GM23248 (cell line): ENCODE measurements at regions not wholly inside any gene's neighbourhood (a gene's known extent, or its start where the extent isn't known, plus 50 kb on each side); places are given as distances from the start of the nearest gene placed in this dataset.

Experiments used
- EZH2 ChIP-seq: fragments of 200-600 bp; sonication (generic); IDR thresholded peaks from 2 replicates; pipeline ENCODE4 v1.6.1; 2018; ENCODE audit warnings: antibody characterized with exemption, mild to moderate bottlenecking; ENCODE audit not compliant: insufficient read depth, poor library complexity, severe bottlenecking
- EZH2phosphoT487 ChIP-seq: fragments of 200-600 bp; sonication (generic); IDR thresholded peaks from 2 replicates; pipeline ENCODE4 v1.6.1; 2018; ENCODE audit warnings: antibody characterized with exemption, moderate library complexity, mild to moderate bottlenecking, low read depth; ENCODE audit not compliant: insufficient read depth

DNA sequence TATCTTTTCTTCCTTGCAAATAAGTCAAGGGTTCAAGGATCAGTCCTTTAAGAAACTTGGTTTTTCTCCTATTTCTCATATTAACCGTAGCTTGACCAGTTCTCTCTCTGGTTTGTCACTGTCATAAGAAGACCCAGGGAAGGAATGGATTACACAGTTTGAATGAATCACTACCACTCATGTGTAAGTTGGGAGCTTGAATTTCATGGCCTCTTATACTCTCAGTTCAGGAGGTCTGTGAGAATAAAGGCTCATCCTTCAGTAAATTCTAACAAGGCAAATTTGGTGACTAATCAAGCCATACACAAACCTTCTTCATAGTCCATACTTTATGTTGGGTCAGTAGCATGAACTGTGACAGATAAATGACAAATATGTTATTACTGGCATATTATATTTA lies 323.1 kb upstream of the ACTBL2 start:
- TF ChIP-seq EZH2 (no peak), EZH2phosphoT487 (no peak)
